ENCODE measurements at regions not wholly inside any gene's neighbourhood (a gene's known extent, or its start where the extent isn't known, plus 50 kb on each side); places are given as distances from the start of the nearest gene placed in this dataset.
A peak's percentile ranks its signal among the peaks of the same experiment; 100 is the strongest.

DNA sequence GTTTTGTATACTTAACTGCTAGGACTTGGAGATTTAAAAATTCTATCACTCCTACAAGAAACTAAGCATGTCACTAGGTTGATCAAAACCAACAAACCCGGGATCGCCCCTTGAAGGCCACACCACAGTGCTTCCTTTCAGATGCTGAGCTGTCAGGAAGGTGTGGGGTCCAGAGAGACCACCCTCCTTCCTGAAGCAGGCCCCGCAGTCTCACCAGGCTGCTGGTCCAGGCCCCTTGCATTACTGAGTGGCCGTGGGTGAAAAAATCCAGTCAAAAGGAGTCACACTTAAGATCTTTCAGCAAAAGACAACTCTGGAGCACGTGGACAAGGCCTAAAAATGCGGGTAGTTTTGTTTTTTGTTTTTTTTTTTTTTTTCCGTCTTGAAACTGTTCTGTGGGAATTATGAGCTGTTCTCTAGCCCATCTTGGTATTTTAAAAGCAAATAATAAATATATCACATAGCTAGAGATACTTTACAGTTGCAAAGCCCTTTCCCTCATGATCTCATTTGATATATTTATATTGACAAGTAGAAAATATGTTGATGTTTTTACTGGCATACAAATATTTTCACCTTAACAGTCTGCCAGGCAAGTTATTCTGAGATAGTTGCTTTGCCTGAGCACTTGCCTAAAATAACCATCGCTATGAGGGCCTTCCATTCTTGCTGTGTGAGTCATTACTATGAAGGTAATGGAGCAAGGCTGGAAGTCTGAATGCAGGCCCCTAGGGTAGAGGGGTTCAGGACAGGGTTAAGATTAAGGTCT lies 73.1 kb upstream of the EDEM3 start:
- H3K4me3 ChIP-seq (replicated peaks; ENCODE audit: low read depth, low read length) = no peak overlapping the region
- TF ChIP-seq, protein P1, sequence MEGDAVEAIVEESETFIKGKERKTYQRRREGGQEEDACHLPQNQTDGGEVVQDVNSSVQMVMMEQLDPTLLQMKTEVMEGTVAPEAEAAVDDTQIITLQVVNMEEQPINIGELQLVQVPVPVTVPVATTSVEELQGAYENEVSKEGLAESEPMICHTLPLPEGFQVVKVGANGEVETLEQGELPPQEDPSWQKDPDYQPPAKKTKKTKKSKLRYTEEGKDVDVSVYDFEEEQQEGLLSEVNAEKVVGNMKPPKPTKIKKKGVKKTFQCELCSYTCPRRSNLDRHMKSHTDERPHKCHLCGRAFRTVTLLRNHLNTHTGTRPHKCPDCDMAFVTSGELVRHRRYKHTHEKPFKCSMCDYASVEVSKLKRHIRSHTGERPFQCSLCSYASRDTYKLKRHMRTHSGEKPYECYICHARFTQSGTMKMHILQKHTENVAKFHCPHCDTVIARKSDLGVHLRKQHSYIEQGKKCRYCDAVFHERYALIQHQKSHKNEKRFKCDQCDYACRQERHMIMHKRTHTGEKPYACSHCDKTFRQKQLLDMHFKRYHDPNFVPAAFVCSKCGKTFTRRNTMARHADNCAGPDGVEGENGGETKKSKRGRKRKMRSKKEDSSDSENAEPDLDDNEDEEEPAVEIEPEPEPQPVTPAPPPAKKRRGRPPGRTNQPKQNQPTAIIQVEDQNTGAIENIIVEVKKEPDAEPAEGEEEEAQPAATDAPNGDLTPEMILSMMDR (IDR thresholded peaks at IDR 0.05; ENCODE audit: low read length, missing control alignments) = no peak
- DNase-seq (ENCODE audit: low read depth) = peak; percentile 69

GRCh38 chr1:184826001-184826400 lies 71.3 kb upstream of the EDEM3 start:
- no peak for DNase-seq (ENCODE audit: low read depth)
- TF ChIP-seq, protein P1 (IDR thresholded peaks at IDR 0.05; ENCODE audit: low read length, missing control alignments) = no peak
- no peak overlapping the region for H3K4me3 ChIP-seq (replicated peaks; ENCODE audit: low read depth, low read length)

DNA sequence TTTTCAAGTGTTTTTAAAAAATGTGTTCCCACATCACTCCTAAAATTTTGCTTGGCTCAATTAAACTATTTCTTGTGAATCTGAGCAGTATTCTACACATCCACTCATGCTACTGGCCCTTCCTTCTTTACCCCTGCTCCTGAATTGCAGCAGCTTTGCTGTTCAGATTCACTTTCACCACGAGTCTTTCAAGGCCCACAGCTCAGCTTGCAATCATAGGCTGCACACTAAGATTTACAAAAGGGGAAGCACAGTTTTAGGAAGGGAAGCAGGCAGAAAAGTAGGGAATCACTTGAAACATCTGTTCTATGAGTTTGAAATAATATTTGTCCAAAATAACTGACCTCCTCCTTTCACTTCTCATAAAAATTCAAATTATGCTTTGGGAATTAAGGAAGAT lies 70.9 kb upstream of the EDEM3 start:
- TF ChIP-seq, protein P1 (IDR thresholded peaks at IDR 0.05; ENCODE audit: low read length, missing control alignments) = no peak
- DNase-seq (ENCODE audit: low read depth) = no peak

GRCh38 chr1:184824691-184825323 lies 70.1 kb upstream of the EDEM3 start:
- H3K4me3 ChIP-seq (replicated peaks; ENCODE audit: low read depth, low read length) = no peak overlapping the region
- TF ChIP-seq, protein P1 (IDR thresholded peaks at IDR 0.05; ENCODE audit: low read length, missing control alignments) = no peak
- no peak for DNase-seq (ENCODE audit: low read depth)

More for the DNA sequence above, 70.9 kb upstream of the EDEM3 start:
- H3K4me3 ChIP-seq (replicated peaks; ENCODE audit: low read depth, low read length) = no peak overlapping the region

DNA sequence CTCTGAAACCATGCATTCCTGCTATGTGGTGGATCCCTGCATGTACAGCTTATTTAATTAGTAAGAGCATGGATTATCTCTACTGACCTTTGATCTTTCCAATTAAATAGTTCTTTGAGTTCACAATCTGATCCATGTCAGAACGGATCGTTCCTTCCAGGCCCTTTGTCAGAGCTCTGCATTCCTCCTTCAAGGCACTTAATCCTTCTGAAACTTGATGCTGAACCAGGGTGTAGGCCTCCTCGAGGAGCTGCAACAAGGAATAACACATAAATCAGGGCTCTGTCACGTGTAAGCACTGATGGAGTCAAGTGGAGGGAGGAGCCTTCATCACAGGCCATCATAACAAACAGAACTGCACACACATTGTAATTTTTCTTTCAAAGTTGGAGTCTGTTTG lies 68.4 kb upstream of the EDEM3 start:
- no peak for DNase-seq (ENCODE audit: low read depth)
- H3K4me3 ChIP-seq (replicated peaks; ENCODE audit: low read depth, low read length) = no peak overlapping the region

GRCh38 chr1:184822267-184822666 lies 67.6 kb upstream of the EDEM3 start:
- no peak overlapping the region for H3K4me3 ChIP-seq (replicated peaks; ENCODE audit: low read depth, low read length)
- DNase-seq (ENCODE audit: low read depth) = no peak
- TF ChIP-seq, protein P1 (IDR thresholded peaks at IDR 0.05; ENCODE audit: low read length, missing control alignments) = no peak

More for the DNA sequence above, 68.4 kb upstream of the EDEM3 start:
- TF ChIP-seq, protein P1 (IDR thresholded peaks at IDR 0.05; ENCODE audit: low read length, missing control alignments) = no peak

Data from fibroblast of pulmonary artery (primary cell).